ENCODE measurements at regions not wholly inside any gene's neighbourhood (a gene's known extent, or its start where the extent isn't known, plus 50 kb on each side); places are given as distances from the start of the nearest gene placed in this dataset.
"Not testable (repeated sequence)": the region's sequence is repeated elsewhere in the genome, so short reads cannot be mapped to it uniquely, and the experiment has no call there.

GRCh38 chr9:85792057-85792456 is 50.3 kb upstream of the AGTPBP1 start:
- TF ChIP-seq CTCF (IDR thresholded peaks at IDR 0.05; ENCODE audit: unreplicated experiment): peak; percentile 22
- not testable (repeated sequence) for DNase-seq (ENCODE audit: low spot score, unreplicated experiment); H3K36me3 Mint-ChIP-seq (ENCODE audit: insufficient read depth); H3K27me3 Mint-ChIP-seq; H3K4me3 Mint-ChIP-seq (ENCODE audit: low read depth); H3K4me1 Mint-ChIP-seq (ENCODE audit: low read depth); H3K27ac Mint-ChIP-seq; H3K9me3 Mint-ChIP-seq (ENCODE audit: low read depth)

- not testable (repeated sequence) for H3K4me3 Mint-ChIP-seq (ENCODE audit: low read depth); H3K4me1 Mint-ChIP-seq (ENCODE audit: low read depth); H3K9me3 Mint-ChIP-seq (ENCODE audit: low read depth)
These were observed 61.4 kb upstream of the AGTPBP1 start for GRCh38 chr9:85802978-85803695.

GRCh38 chr9:85804847-85805133 is 63.0 kb upstream of the AGTPBP1 start:
- DNase-seq (ENCODE audit: low spot score, unreplicated experiment); H3K27me3 Mint-ChIP-seq; H3K4me3 Mint-ChIP-seq (ENCODE audit: low read depth); H3K9me3 Mint-ChIP-seq (ENCODE audit: low read depth); H3K4me1 Mint-ChIP-seq (ENCODE audit: low read depth): not testable (repeated sequence)
- Mint-ChIP-seq H3K27ac (peak overlapping the region; percentile 91), H3K36me3 (ENCODE audit: insufficient read depth) (peaks cover 16% of the 10 kb centered on the region)

More at GRCh38 chr9:85802978-85803695, 61.4 kb upstream of the AGTPBP1 start:
- not testable (repeated sequence) for H3K27me3 Mint-ChIP-seq; H3K36me3 Mint-ChIP-seq (ENCODE audit: insufficient read depth); H3K27ac Mint-ChIP-seq; DNase-seq (ENCODE audit: low spot score, unreplicated experiment)

GRCh38 chr9:85805134-85806005 is 63.6 kb upstream of the AGTPBP1 start:
- H3K4me1 Mint-ChIP-seq (ENCODE audit: low read depth); H3K9me3 Mint-ChIP-seq (ENCODE audit: low read depth); H3K27me3 Mint-ChIP-seq: not testable (repeated sequence)
- H3K27ac Mint-ChIP-seq: peak overlapping the region; percentile 95
- peak; percentile 58 for DNase-seq (ENCODE audit: low spot score, unreplicated experiment)
- H3K36me3 Mint-ChIP-seq (ENCODE audit: insufficient read depth): peaks cover 17% of the 10 kb centered on the region
- peak; percentile 35 for TF ChIP-seq CTCF (IDR thresholded peaks at IDR 0.05; ENCODE audit: unreplicated experiment)
- peak overlapping the region; percentile 84 for H3K4me3 Mint-ChIP-seq (ENCODE audit: low read depth)

GRCh38 chr9:85808329-85808728 is 66.6 kb upstream of the AGTPBP1 start:
- not testable (repeated sequence) for H3K27ac Mint-ChIP-seq; H3K9me3 Mint-ChIP-seq (ENCODE audit: low read depth); H3K27me3 Mint-ChIP-seq

GRCh38 chr9:85813388-85813787 is 71.6 kb upstream of the AGTPBP1 start:
- not testable (repeated sequence) for H3K27ac Mint-ChIP-seq; H3K9me3 Mint-ChIP-seq (ENCODE audit: low read depth); H3K4me1 Mint-ChIP-seq (ENCODE audit: low read depth); H3K4me3 Mint-ChIP-seq (ENCODE audit: low read depth); H3K27me3 Mint-ChIP-seq; DNase-seq (ENCODE audit: low spot score, unreplicated experiment)
- H3K36me3 Mint-ChIP-seq (ENCODE audit: insufficient read depth): peaks cover 16% of the 10 kb centered on the region

More at GRCh38 chr9:85808329-85808728, 66.6 kb upstream of the AGTPBP1 start:
- peak overlapping the region; percentile 8 for H3K4me3 Mint-ChIP-seq (ENCODE audit: low read depth)
- H3K36me3 Mint-ChIP-seq (ENCODE audit: insufficient read depth): peaks cover 26% of the 10 kb centered on the region
- not testable (repeated sequence) for H3K4me1 Mint-ChIP-seq (ENCODE audit: low read depth); DNase-seq (ENCODE audit: low spot score, unreplicated experiment)

GRCh38 chr9:85814800-85815199 is 73.0 kb upstream of the AGTPBP1 start:
- H3K27ac Mint-ChIP-seq; H3K4me3 Mint-ChIP-seq (ENCODE audit: low read depth); H3K4me1 Mint-ChIP-seq (ENCODE audit: low read depth); H3K9me3 Mint-ChIP-seq (ENCODE audit: low read depth); H3K27me3 Mint-ChIP-seq; DNase-seq (ENCODE audit: low spot score, unreplicated experiment): not testable (repeated sequence)
- peaks cover 12% of the 10 kb centered on the region for H3K36me3 Mint-ChIP-seq (ENCODE audit: insufficient read depth)

Measured in progenitor cell of endocrine pancreas (in vitro differentiated cells).